Neural progenitor cell (in vitro differentiated cells): ENCODE measurements at regions not wholly inside any gene's neighbourhood (a gene's known extent, or its start where the extent isn't known, plus 50 kb on each side); places are given as distances from the start of the nearest gene placed in this dataset.

Experiments used
- CTCF ChIP-seq: fragments of 200-600 bp; sonication (generic); IDR thresholded peaks from 2 replicates; pipeline ENCODE4 v1.5.1; 2017; ENCODE audit warnings: antibody characterized with exemption, mild to moderate bottlenecking
- EZH2 ChIP-seq: fragments of 200-600 bp; sonication (generic); IDR thresholded peaks from 2 replicates; pipeline ENCODE4 v1.6.1; 2017; ENCODE audit warnings: antibody characterized with exemption, mild to moderate bottlenecking, moderate library complexity

GRCh38 chr6:26186652-26187051 lies 99.4 kb downstream of the HFE start:
- TF ChIP-seq CTCF (no peak), EZH2 (no peak)
